PC-9 (cell line): ENCODE measurements at regions not wholly inside any gene's neighbourhood (a gene's known extent, or its start where the extent isn't known, plus 50 kb on each side); places are given as distances from the start of the nearest gene placed in this dataset.

Experiments
- BruUV-seq: library from RNA; stranded (reverse); fragments of 400-500 nt; replicated peaks from 2 replicates; lab custom pipeline; 2021; lab: Mats Ljungman, UMichigan
- CTCF ChIA-PET: fragments of 300-600 bp; sonication (Branson Sonifier 250); formaldehyde crosslinking; loops from one replicate; lab custom pipeline; 2022; ENCODE audit warnings: antibody characterized with exemption; lab: Charles Lee
- POLR2A ChIA-PET: fragments of 300-600 bp; sonication (Branson Sonifier 250); formaldehyde crosslinking; loops from one replicate; lab custom pipeline; 2022; ENCODE audit warnings: antibody characterized with exemption; ENCODE audit not compliant: unreplicated experiment; lab: Charles Lee
- DNase-seq, 2 experiments: peaks; one replicate each; pipeline versions ENCODE4 v3.0.0 to v3.0.0-alpha.2; 2015 to 2022; ENCODE audit warnings: mixed read lengths in 1 of 2
- H2AFZ ChIP-seq: fragments of 200-600 bp; sonication (generic); 2 replicates; pipeline ENCODE4 v1.8.1; 2017; ENCODE audit warnings: antibody characterized with exemption
- H3F3A ChIP-seq: fragments of 200-600 bp; sonication (generic); 2 replicates; pipeline ENCODE4 v1.8.1; 2017; ENCODE audit warnings: antibody characterized with exemption, mild to moderate bottlenecking, low read depth; ENCODE audit not compliant: insufficient read depth
- H3K27ac ChIP-seq: fragments of 200-600 bp; sonication (generic); 2 replicates; pipeline ENCODE4 v1.6.1; 2016; ENCODE audit warnings: mixed run types
- H3K27me3 ChIP-seq: fragments of 200-600 bp; sonication (generic); 2 replicates; pipeline ENCODE4 v1.6.1; 2016; ENCODE audit warnings: low read depth, mixed run types; ENCODE audit not compliant: insufficient read depth
- H3K36me3 ChIP-seq: fragments of 200-600 bp; sonication (generic); 2 replicates; pipeline ENCODE4 v1.6.1; 2016; ENCODE audit warnings: low read depth, mixed run types
- H3K4me1 ChIP-seq: fragments of 200-600 bp; sonication (generic); replicated peaks from 2 replicates; pipeline ENCODE4 v1.6.1; 2016; ENCODE audit warnings: mixed run types; ENCODE audit not compliant: insufficient read depth
- H3K4me2 ChIP-seq: fragments of 200-600 bp; sonication (generic); 2 replicates; pipeline ENCODE4 v1.6.1; 2017; ENCODE audit warnings: mixed run types
- H3K4me3 ChIP-seq: fragments of 200-600 bp; sonication (generic); 2 replicates; pipeline ENCODE4 v1.6.1; 2016; ENCODE audit warnings: mixed run types
- H3K79me2 ChIP-seq: fragments of 200-600 bp; sonication (generic); 2 replicates; pipeline ENCODE4 v1.6.1; 2017; ENCODE audit warnings: low read depth, mixed run types
- H3K9me2 ChIP-seq: fragments of 200-600 bp; sonication (generic); 2 replicates; pipeline ENCODE4 v1.8.1; 2017; ENCODE audit warnings: mild to moderate bottlenecking; ENCODE audit not compliant: insufficient read depth
- H3K9me3 ChIP-seq: fragments of 200-600 bp; sonication (generic); 2 replicates; pipeline ENCODE4 v1.8.1; 2016; ENCODE audit warnings: low read depth; ENCODE audit not compliant: insufficient read depth
- H4K20me1 ChIP-seq: fragments of 200-600 bp; sonication (generic); 2 replicates; pipeline ENCODE4 v1.8.1; 2017; ENCODE audit not compliant: insufficient read depth
- CTCF ChIP-seq: fragments of 200-600 bp; sonication (generic); conservative IDR thresholded peaks from 2 replicates; pipeline ENCODE4 v1.6.1; 2017; ENCODE audit warnings: mixed run types, antibody characterized with exemption, mild to moderate bottlenecking, moderate library complexity
- EZH2 ChIP-seq: fragments of 200-600 bp; sonication (generic); IDR thresholded peaks from 2 replicates; pipeline ENCODE4 v1.8.0; 2017; ENCODE audit warnings: antibody characterized with exemption, low read depth
- intact Hi-C: fragments of 100-400 bp; cut with micrococcal nuclease; formaldehyde crosslinking; loops from one replicate; pipeline ENCODE4 v1.10.0; 2022; ENCODE audit not compliant: unreplicated experiment

DNA sequence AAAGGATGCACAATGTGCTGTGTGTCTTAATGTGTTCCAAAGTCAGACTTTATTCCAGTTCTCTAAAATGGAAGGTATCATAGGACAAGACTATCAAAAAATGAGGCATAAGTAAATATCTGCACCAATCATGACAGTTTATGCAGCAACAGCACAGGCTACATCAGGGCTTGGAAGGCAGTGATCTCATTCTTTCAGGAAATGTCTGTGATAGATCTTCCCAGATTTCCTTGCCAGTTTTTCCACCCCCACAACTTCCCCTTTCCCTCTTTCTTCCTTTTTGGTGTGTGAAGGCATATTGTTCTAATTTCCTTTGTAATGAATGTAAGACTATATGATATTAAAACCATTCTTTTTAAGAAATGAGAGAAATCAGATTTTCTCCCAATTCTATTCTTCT is 326.7 kb downstream of the ATP23 start:
- intact Hi-C loops = no loop called here
- TF ChIP-seq EZH2 (no peak), CTCF (no peak)
- no peak for DNase-seq
- H2AFZ ChIP-seq = no peak overlapping the region
- POLR2A ChIA-PET = no interaction called here
- H3K4me3 ChIP-seq = no peak overlapping the region
- BruUV-seq = no TSS peak
- H3K79me2 ChIP-seq = no peaks in the 10 kb centered on the region
- CTCF ChIA-PET = no interaction called here
- no peaks in the 10 kb centered on the region for H3F3A ChIP-seq
- H3K36me3 ChIP-seq = no peaks in the 10 kb centered on the region
- H4K20me1 ChIP-seq = no peaks in the 10 kb centered on the region
- H3K27me3 ChIP-seq = no peaks in the 10 kb centered on the region
- no peak overlapping the region for H3K4me2 ChIP-seq
- no peaks in the 10 kb centered on the region for H3K9me3 ChIP-seq
- H3K4me1 ChIP-seq = no peaks in the 10 kb centered on the region
- no peaks in the 10 kb centered on the region for H3K9me2 ChIP-seq
- H3K27ac ChIP-seq = no peak overlapping the region

- Histone ChIP-seq H3K79me2 (no peaks in the 10 kb centered on the region), H3K27ac (no peak overlapping the region), H4K20me1 (no peaks in the 10 kb centered on the region), H3F3A (no peaks in the 10 kb centered on the region), H3K27me3 (no peaks in the 10 kb centered on the region), H2AFZ (no peak overlapping the region), H3K4me1 (no peaks in the 10 kb centered on the region), H3K9me2 (no peaks in the 10 kb centered on the region), H3K4me2 (no peak overlapping the region), H3K9me3 (no peaks in the 10 kb centered on the region), H3K4me3 (no peak overlapping the region), H3K36me3 (no peaks in the 10 kb centered on the region)
- TF ChIP-seq EZH2 (no peak), CTCF (no peak)
- POLR2A ChIA-PET = no interaction called here
- no TSS peak for BruUV-seq
- CTCF ChIA-PET = no interaction called here
- intact Hi-C loops = no loop called here
- DNase-seq = no peak
These were observed 328.1 kb downstream of the ATP23 start for GRCh38 chr12:58269476-58269875.

DNA sequence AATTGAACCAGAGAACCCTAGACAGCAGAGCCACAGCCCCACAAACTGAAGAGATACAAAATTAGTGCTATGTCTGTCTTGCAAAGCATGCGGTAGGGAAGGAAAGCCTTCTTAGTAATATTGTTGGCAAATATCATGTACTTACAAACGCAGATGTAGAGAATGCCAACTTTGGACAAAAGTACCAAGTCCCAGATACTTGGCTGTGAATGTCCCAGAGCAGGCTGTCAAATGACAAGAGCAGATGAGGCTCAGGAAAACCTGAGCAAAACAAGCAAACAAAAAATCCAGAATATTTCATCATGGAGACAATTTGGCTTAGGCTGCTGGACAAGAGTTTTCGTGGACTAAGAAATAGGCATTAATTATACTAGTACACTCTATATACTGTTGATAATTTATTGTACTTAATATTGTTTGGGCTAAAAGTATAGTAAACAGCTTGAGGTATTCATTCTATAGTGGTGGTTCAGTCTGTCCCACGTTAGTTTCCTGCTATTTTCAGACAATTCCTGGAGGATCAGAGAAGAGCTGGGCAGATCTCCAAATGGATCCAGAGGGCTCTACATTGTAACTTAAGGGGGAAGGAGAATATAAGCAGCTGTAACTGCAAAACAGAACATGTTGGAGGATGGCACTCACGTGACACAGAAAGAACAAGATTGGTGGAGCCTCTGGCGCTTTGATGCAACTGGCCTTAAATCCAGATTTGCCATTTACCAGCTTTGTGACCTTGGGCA is 329.8 kb downstream of the ATP23 start:
- Histone ChIP-seq H3K9me3 (no peaks in the 10 kb centered on the region), H3K79me2 (no peaks in the 10 kb centered on the region), H3K27ac (no peak overlapping the region), H3K27me3 (no peaks in the 10 kb centered on the region), H3K4me3 (no peak overlapping the region), H3F3A (no peaks in the 10 kb centered on the region), H3K9me2 (no peaks in the 10 kb centered on the region), H3K4me1 (no peaks in the 10 kb centered on the region), H2AFZ (no peak overlapping the region), H4K20me1 (no peaks in the 10 kb centered on the region), H3K36me3 (no peaks in the 10 kb centered on the region), H3K4me2 (no peak overlapping the region)
- TF ChIP-seq EZH2 = no peak
- TF ChIP-seq CTCF = no peak
- DNase-seq = no peak
- BruUV-seq = no TSS peak
- POLR2A ChIA-PET = interaction anchor here (0.6 kb wide), 1 partner anchor 35 kb away, joined by 3 read pairs; no protein-coding TSS in a partner anchor
- intact Hi-C loops = no loop called here
- CTCF ChIA-PET = no interaction called here
